Choroid plexus epithelial cell (primary cell): ENCODE measurements at regions not wholly inside any gene's neighbourhood (a gene's known extent, or its start where the extent isn't known, plus 50 kb on each side); places are given as distances from the start of the nearest gene placed in this dataset.

Experiments
- DNase-seq: peaks from one replicate; pipeline ENCODE4 v3.0.0-alpha.2; 2010; ENCODE audit warnings: low read depth
- H3K4me3 ChIP-seq: 2 replicates; pipeline ENCODE4 v1.5.1; 2011; ENCODE audit warnings: low read depth, mild to moderate bottlenecking, control low read depth, low read length, moderate library complexity
- TF ChIP-seq, protein P1 (sequence below): conservative IDR thresholded peaks from 2 replicates; pipeline ENCODE4 v1.5.1; 2011; ENCODE audit warnings: low read depth, mild to moderate bottlenecking, control low read depth, inconsistent platforms, low read length, moderate library complexity

DNA sequence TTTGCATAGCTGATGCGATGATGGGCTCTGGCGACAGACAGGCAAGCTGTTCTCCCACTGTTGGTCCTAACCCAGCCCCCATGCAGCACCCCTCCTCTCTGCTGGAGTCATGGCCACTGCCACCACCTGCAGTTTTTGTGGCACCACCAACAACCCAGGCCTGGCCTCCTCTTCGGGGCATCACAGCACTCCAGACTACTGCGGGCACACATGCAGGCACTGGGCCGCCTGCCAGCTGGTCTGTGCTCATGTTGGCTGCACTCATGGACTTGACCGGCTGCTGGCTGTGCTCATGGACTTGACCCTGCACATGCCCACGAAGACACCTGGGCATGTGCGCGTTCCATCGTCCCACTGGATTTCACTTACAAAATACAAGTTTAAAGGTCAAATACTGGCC, 130.9 kb upstream of the TMEM108 start:
- DNase-seq: no peak
- H3K4me3 ChIP-seq: no peak overlapping the region
- TF ChIP-seq, protein P1, sequence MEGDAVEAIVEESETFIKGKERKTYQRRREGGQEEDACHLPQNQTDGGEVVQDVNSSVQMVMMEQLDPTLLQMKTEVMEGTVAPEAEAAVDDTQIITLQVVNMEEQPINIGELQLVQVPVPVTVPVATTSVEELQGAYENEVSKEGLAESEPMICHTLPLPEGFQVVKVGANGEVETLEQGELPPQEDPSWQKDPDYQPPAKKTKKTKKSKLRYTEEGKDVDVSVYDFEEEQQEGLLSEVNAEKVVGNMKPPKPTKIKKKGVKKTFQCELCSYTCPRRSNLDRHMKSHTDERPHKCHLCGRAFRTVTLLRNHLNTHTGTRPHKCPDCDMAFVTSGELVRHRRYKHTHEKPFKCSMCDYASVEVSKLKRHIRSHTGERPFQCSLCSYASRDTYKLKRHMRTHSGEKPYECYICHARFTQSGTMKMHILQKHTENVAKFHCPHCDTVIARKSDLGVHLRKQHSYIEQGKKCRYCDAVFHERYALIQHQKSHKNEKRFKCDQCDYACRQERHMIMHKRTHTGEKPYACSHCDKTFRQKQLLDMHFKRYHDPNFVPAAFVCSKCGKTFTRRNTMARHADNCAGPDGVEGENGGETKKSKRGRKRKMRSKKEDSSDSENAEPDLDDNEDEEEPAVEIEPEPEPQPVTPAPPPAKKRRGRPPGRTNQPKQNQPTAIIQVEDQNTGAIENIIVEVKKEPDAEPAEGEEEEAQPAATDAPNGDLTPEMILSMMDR: no peak

DNA sequence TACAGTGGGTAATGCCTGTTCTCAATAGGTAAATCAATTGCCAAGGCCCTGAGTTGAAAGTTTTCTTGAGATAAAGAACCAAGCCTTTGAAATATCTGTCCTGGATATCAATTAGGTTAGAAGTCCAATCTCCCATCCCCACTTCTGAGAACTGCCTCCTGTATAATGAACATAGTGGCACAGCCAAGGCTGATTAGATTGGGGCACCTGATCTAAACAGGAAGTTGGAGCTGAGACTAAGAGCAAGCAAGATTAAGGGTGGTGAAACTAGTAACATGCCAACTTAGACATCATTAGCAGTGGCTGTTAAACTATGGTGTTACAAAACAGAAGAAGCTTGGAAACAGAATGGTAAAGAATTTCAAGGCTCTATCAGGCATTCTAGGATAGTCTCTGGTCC, 137.7 kb upstream of the TMEM108 start:
- no peak for DNase-seq
- TF ChIP-seq, protein P1: no peak
- no peak overlapping the region for H3K4me3 ChIP-seq

DNA sequence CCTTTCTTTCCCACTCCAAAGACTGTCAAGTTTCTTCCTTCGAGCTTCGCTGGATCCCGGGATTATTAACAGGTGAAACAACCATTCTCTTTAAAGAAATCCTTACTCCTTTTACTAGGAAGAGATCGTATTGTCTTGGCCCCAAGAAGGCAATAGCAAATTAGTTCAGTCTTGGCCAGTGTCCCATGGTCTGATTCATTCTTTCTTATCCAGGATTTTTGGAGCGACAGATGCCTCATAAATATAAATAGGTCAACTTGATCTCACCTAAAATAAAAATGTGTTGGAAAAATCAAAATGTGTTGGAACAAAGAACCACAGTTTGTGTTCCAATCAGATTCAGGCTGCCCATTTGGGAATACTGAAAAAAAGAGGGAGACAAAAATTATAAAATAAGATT, 140.1 kb upstream of the TMEM108 start:
- no peak overlapping the region for H3K4me3 ChIP-seq
- DNase-seq: no peak
- TF ChIP-seq, protein P1: no peak

DNA sequence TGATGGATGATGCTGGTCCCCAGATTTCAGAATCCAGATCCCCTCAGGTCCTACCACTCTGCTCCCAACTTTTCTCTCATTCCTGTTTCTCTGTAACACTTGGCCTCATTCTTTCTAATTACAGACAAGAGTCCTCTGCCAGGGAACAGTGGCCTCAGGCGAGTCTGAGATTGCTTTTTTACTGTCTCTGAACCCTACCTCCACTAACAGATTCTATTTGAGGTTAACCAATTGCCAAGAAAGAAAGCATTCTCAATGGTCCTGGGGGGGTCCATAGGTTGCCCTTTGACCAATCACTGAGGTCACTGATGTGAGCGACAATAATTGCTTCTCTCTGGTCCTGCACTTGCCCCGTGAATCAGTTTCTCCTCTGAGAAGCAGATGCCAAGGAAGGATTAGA, 145.2 kb upstream of the TMEM108 start:
- TF ChIP-seq, protein P1: no peak
- DNase-seq: no peak
- H3K4me3 ChIP-seq: no peak overlapping the region

DNA sequence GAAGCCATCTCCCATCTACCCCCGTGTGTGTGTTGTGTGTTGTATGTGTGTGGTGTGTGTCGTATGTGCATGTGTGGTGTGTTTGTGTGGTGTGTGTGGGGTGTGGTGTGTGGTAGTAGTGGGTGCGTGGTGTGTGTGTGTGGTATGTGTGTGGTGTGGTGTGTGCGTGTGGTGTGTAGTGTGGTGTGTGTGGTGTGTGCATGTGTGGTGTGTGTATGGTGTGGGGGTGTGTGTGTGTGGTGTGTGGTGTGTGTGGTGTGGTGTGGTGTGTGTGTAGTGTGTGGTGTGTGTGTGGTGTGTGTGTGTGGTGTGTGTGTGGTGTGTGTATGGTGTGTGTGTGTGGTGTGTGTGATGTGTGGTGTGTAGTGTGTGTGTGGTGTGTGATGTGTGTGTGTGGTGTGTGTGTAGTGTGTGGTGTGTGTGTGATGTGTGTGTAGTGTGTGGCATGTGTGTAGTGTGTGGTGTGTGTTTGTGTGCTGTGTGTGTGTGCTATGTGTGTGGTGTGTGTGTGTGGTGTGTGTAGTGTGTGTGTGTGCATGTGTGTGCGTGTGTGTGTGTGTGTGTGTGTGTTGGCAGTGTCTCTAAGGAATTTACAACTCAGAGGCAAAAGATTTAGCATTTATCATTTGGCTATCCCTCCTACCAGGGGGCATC, 156.3 kb upstream of the TMEM108 start:
- no peak overlapping the region for H3K4me3 ChIP-seq
- DNase-seq: no peak
- TF ChIP-seq, protein P1: no peak

DNA sequence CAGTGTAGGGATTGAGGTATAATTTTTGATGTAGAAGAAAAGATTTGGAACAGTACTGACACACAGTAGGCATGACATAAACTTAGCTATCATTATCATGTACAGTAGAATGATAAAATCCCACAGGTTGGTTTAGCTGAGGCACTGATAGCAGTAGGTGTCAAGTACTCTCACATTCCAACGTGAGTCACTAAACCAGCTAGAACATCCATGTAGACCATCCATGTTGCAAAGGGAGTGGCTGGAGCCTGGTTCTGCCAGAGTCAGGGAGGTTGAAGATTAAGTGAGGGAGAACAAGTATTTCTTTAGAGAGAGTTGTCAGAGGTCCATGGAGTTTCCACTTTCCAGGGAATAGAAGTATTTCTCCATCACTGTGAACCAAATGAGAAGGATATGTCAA, 157.2 kb upstream of the TMEM108 start:
- TF ChIP-seq, protein P1: no peak
- DNase-seq: no peak
- no peak overlapping the region for H3K4me3 ChIP-seq

DNA sequence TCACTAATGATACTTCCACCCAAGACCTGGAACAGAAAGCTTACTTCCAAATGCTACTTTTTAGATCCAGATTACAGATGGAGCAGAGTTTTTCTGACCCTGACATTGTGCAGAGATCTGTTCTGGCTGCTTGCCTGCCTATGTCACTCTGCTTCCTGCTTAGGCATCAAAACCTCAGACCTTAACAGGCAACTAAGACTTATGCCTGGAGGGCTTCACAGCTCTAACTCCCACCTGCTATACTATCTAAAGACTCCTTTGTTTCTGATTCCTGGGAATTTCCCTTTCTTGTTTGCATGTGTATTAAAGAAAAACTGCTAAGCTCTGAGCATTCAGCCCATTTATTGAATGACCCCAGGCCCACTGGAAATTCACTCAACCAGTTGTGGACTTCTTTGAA, 157.4 kb upstream of the NPHP3 start:
- TF ChIP-seq, protein P1: no peak
- no peak for DNase-seq
- H3K4me3 ChIP-seq: no peak overlapping the region
